ENCODE measurements at regions not wholly inside any gene's neighbourhood (a gene's known extent, or its start where the extent isn't known, plus 50 kb on each side); places are given as distances from the start of the nearest gene placed in this dataset.

DNA sequence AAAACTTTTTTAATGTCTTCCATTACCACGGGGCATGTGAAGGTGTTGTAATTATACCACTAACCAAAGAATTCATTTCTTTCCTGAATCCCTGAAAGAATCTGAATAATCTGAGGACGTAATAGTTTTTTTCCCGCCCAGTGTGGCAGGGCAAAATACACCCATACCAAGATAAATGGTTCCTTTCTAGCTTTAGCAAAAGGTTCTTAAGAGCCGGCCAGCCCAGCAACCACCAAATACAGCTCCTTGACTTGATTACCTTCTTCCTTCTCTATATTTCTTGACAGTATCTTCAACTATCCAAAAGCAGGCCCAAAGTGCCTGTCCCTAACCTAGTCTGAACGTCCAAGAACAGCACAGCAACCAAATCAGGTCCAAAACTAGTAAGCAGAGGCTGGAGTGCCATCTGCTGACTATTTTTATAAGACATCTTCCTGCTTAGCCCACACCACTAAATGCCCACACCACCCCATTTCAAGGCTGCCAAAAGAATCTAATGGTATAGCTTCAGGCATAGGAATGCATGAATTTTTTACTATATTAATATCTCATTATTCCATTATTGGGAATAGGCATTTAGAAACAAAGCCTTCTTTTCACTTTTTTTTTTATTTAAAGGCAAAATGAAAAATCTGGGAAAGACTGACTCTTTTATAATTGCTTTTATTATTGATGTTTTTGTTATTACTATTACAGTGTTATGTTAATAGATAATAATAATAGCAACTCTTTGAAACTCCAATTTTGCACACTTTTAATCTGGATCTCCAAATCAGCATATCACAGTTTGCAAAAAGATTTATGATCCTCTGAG, 524.4 kb downstream of the MED13L start:
- TF ChIP-seq, protein P1, sequence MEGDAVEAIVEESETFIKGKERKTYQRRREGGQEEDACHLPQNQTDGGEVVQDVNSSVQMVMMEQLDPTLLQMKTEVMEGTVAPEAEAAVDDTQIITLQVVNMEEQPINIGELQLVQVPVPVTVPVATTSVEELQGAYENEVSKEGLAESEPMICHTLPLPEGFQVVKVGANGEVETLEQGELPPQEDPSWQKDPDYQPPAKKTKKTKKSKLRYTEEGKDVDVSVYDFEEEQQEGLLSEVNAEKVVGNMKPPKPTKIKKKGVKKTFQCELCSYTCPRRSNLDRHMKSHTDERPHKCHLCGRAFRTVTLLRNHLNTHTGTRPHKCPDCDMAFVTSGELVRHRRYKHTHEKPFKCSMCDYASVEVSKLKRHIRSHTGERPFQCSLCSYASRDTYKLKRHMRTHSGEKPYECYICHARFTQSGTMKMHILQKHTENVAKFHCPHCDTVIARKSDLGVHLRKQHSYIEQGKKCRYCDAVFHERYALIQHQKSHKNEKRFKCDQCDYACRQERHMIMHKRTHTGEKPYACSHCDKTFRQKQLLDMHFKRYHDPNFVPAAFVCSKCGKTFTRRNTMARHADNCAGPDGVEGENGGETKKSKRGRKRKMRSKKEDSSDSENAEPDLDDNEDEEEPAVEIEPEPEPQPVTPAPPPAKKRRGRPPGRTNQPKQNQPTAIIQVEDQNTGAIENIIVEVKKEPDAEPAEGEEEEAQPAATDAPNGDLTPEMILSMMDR (IDR thresholded peaks at IDR 0.05; ENCODE audit: control insufficient read depth, insufficient read depth, low read depth, low read length, missing control alignments), result peak; percentile 72
- peak; percentile 50 for DNase-seq (ENCODE audit: low read depth)
- H3K4me3 ChIP-seq (ENCODE audit: control insufficient read depth, low read depth, low read length), result no peak overlapping the region

DNA sequence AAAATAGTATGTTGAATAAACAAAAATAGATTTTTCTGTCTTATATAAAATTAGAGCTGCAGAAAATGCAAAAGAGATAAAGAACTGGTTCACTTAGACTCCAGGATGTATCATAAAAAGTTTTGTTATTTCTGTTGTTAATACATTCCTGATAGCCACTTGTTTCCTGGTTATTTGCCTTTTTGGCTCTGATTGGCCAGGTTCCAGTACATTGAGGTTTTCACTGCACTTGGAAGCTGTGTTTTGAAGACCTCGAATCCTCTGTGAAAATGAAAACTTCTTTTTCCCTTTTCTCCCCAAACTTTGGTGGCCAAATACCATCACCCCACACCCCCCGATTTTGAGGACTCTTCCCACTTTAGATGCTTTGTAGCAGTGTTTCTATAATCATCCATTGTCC, 525.3 kb downstream of the MED13L start:
- DNase-seq (ENCODE audit: low read depth), result peak; percentile 3
- no peak overlapping the region for H3K4me3 ChIP-seq (ENCODE audit: control insufficient read depth, low read depth, low read length)
- TF ChIP-seq, protein P1 (IDR thresholded peaks at IDR 0.05; ENCODE audit: control insufficient read depth, insufficient read depth, low read depth, low read length, missing control alignments), result no peak

DNA sequence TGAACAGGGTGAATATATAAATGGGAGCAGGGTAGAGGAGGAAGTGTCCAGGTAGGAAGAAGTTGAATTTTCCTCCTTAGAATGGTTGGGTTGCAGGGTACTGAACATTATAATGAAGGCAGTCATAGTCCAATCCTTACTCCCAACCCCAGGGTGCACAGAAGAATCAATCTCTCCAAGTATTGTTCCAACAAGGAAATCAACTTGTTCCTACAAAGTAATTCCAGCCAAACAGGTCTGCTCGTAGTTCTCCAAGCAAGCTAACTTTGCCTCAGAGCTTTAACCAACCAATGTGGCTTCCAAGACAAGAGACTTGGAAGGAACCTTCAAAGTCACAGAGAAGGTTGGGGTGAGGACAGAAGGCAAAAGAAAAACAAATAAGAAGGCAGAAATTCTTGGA, 527.2 kb downstream of the MED13L start:
- H3K4me3 ChIP-seq (ENCODE audit: control insufficient read depth, low read depth, low read length), result no peak overlapping the region
- DNase-seq (ENCODE audit: low read depth), result no peak
- TF ChIP-seq, protein P1 (IDR thresholded peaks at IDR 0.05; ENCODE audit: control insufficient read depth, insufficient read depth, low read depth, low read length, missing control alignments), result no peak

DNA sequence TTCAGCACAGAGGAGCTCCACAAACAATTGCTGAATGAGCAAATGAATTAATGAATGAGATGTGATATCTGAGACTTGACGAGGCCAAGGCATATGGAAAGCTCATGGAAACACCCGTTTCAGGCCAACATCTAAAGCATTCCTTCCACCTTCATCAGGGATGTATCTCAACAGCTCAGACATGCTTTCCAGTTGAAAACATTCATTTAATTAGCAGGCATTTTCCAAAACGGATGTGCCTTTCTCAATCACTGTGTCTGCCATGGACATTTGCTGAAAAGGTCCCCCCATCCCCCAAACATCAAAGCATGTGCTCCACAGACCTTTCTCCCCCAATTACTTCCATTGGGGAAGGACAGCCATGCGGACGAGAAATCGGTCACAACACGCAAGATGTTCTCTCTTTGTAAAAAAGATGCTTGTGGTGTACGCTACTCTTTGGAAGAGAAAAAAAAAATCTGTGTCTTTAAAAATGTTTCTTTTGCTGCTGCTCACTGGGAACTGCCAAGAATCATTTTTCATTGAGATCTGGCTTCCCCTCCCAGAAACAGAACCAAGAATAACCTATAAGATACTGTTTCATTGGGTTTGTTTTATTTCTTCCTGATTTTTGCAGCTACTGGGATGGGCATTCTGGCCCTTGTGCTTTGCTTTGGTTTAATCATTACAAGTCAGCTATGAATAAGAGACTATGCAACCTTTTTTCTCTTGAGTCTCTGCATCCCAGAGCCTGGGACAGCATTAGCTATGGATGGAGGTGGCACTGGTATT, 528.2 kb downstream of the MED13L start:
- H3K4me3 ChIP-seq (ENCODE audit: control insufficient read depth, low read depth, low read length), result no peak overlapping the region
- no peak for DNase-seq (ENCODE audit: low read depth)
- TF ChIP-seq, protein P1 (IDR thresholded peaks at IDR 0.05; ENCODE audit: control insufficient read depth, insufficient read depth, low read depth, low read length, missing control alignments), result no peak

DNA sequence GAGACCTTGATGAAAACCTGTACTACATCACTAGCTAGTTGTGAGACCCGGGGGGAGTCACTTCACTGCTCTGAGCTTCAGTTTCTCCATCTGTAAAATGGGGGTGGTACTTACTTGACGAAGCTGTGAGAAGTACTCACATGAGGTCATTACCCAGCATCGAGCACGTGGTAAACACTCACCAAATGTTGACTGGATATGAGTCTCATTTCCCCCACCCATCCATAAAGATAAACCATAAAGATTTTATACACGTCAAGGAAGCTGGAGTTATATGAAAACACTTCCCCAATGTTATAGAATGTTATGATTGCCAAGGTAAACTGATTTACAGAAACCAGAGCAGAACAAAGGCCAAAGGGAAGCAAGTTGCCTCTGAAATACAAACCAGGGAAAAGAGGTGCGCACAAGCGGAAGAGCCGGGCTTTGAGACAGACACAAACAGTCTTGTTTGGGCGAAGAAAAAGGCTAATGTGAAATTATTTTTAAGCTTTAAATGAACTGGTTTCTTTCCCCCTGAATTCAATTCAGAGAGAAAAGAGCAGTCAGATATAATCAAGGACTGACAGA, 536.8 kb downstream of the MED13L start:
- no peak for DNase-seq (ENCODE audit: low read depth)
- H3K4me3 ChIP-seq (ENCODE audit: control insufficient read depth, low read depth, low read length), result no peak overlapping the region

DNA sequence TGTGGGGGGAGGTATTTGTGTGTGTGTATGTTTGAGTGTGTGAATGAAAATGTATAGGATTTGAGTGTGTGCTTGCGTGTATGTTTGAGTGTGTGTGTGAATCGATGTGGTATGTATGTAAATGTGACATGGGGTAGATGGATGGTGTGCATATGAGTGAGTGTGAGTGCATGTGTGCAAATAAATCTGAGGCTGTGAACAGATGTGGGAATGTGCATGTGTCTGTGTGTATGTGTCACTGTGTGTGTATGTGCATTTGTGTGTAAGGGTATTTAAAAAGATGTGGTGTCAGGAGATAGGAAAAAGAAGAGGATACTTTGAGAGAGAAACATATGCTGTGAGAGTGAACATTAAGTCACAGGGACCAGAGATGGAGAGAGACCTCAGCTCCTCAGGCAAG, 539.6 kb downstream of the MED13L start:
- no peak for DNase-seq (ENCODE audit: low read depth)
- TF ChIP-seq, protein P1 (IDR thresholded peaks at IDR 0.05; ENCODE audit: control insufficient read depth, insufficient read depth, low read depth, low read length, missing control alignments), result no peak
- H3K4me3 ChIP-seq (ENCODE audit: control insufficient read depth, low read depth, low read length), result no peak overlapping the region

More for the DNA sequence above, 536.8 kb downstream of the MED13L start:
- TF ChIP-seq, protein P1 (IDR thresholded peaks at IDR 0.05; ENCODE audit: control insufficient read depth, insufficient read depth, low read depth, low read length, missing control alignments), result no peak
